Type B pancreatic cell (in vitro differentiated cells): ENCODE measurements at regions not wholly inside any gene's neighbourhood (a gene's known extent, or its start where the extent isn't known, plus 50 kb on each side); places are given as distances from the start of the nearest gene placed in this dataset.

Experiments used
- DNase-seq: peaks from one replicate; pipeline ENCODE4 v3.0.0; 2021; ENCODE audit warnings: mixed read lengths; ENCODE audit not compliant: unreplicated experiment; ENCODE audit errors: extremely low spot score
- H3K27ac Mint-ChIP-seq: 2 replicates; pipeline ENCODE4 v1.8.0; 2021; ENCODE audit warnings: mild to moderate bottlenecking, mixed read lengths
- H3K27me3 Mint-ChIP-seq: 2 replicates; pipeline ENCODE4 v1.8.0; 2021; ENCODE audit warnings: mixed read lengths
- H3K36me3 Mint-ChIP-seq: 2 replicates; pipeline ENCODE4 v1.8.0; 2021; ENCODE audit warnings: mixed read lengths
- H3K4me1 Mint-ChIP-seq: one replicate; pipeline ENCODE4 v1.8.0; 2021; ENCODE audit warnings: mixed read lengths; ENCODE audit not compliant: unreplicated experiment
- H3K4me3 Mint-ChIP-seq: 2 replicates; pipeline ENCODE4 v1.8.0; 2021; ENCODE audit warnings: mild to moderate bottlenecking, mixed read lengths
- H3K9me3 Mint-ChIP-seq: 2 replicates; pipeline ENCODE4 v1.8.0; 2021; ENCODE audit warnings: mixed read lengths
- CTCF ChIP-seq: fragments of 200-600 bp; sonication (generic); conservative IDR thresholded peaks from 2 replicates; pipeline ENCODE4 v1.5.0; 2021; ENCODE audit warnings: antibody characterized with exemption, mild to moderate bottlenecking

GRCh38 chr18:41170346-41170745, 784.7 kb upstream of the PIK3C3 start:
- no peaks in the 10 kb centered on the region for H3K4me1 Mint-ChIP-seq
- H3K27me3 Mint-ChIP-seq = no peaks in the 10 kb centered on the region
- no peaks in the 10 kb centered on the region for H3K36me3 Mint-ChIP-seq
- DNase-seq = no peak
- no peak overlapping the region for H3K4me3 Mint-ChIP-seq
- H3K9me3 Mint-ChIP-seq = no peaks in the 10 kb centered on the region
- no peak for TF ChIP-seq CTCF
- H3K27ac Mint-ChIP-seq = no peak overlapping the region

GRCh38 chr18:41165625-41166024, 789.4 kb upstream of the PIK3C3 start:
- TF ChIP-seq CTCF = no peak
- Mint-ChIP-seq H3K36me3 (no peaks in the 10 kb centered on the region), H3K9me3 (no peaks in the 10 kb centered on the region), H3K27me3 (no peaks in the 10 kb centered on the region), H3K4me3 (no peak overlapping the region), H3K4me1 (peaks cover 18% of the 10 kb centered on the region), H3K27ac (no peak overlapping the region)
- DNase-seq = no peak

GRCh38 chr18:41162781-41163180, 792.3 kb upstream of the PIK3C3 start:
- Mint-ChIP-seq H3K9me3 (no peaks in the 10 kb centered on the region), H3K4me1 (peaks cover 18% of the 10 kb centered on the region), H3K36me3 (no peaks in the 10 kb centered on the region), H3K4me3 (no peak overlapping the region), H3K27me3 (no peaks in the 10 kb centered on the region), H3K27ac (no peak overlapping the region)
- DNase-seq = no peak
- no peak for TF ChIP-seq CTCF

GRCh38 chr18:41162191-41162590, 792.8 kb upstream of the PIK3C3 start:
- Mint-ChIP-seq H3K27ac (no peak overlapping the region), H3K4me3 (no peak overlapping the region), H3K9me3 (no peaks in the 10 kb centered on the region), H3K4me1 (peaks cover 18% of the 10 kb centered on the region), H3K27me3 (no peaks in the 10 kb centered on the region), H3K36me3 (no peaks in the 10 kb centered on the region)
- no peak for DNase-seq
- TF ChIP-seq CTCF = no peak

GRCh38 chr18:41155910-41156851, 798.9 kb upstream of the PIK3C3 start:
- Mint-ChIP-seq H3K27me3 (no peaks in the 10 kb centered on the region), H3K4me3 (no peak overlapping the region), H3K27ac (no peak overlapping the region), H3K4me1 (no peaks in the 10 kb centered on the region), H3K36me3 (no peaks in the 10 kb centered on the region), H3K9me3 (no peaks in the 10 kb centered on the region)
- DNase-seq = no peak
- TF ChIP-seq CTCF = no peak
